ENCODE measurements at regions not wholly inside any gene's neighbourhood (a gene's known extent, or its start where the extent isn't known, plus 50 kb on each side); places are given as distances from the start of the nearest gene placed in this dataset.

GRCh38 chr11:127052404-127052803 lies 51.8 kb upstream of the KIRREL3 start:
- BruUV-seq (replicated peaks) = no TSS peak
- POLR2A ChIA-PET = no interaction called here
- no peak overlapping the region for H3K9ac ChIP-seq (ENCODE audit: control insufficient read depth, insufficient read depth, low read length)
- TF ChIP-seq CHD4 (IDR thresholded peaks at IDR 0.05) (no peak), ETV6 (conservative IDR thresholded peaks at IDR 0.05 in 1 of 2, IDR thresholded peaks at IDR 0.05 in 1 of 2; ENCODE audit: borderline replicate concordance in 1 of 2, low read depth in 1 of 2) (no peak), BCLAF1 (IDR thresholded peaks at IDR 0.05) (no peak), ZBTB4 (CRISPR knock-in tag; IDR thresholded peaks at IDR 0.05) (no peak), SMARCA5 (IDR thresholded peaks at IDR 0.05) (no peak), MAX (IDR thresholded peaks at IDR 0.05; ENCODE audit: low read depth, low read length) (no peak), ZNF384 (IDR thresholded peaks at IDR 0.05; ENCODE audit: borderline replicate concordance, low read depth, low read length) (no peak), MLLT1 (IDR thresholded peaks at IDR 0.05) (no peak), SUPT20H (IDR thresholded peaks at IDR 0.05; ENCODE audit: borderline replicate concordance, control insufficient read depth, low read depth, low read length) (no peak), ZBTB40 (IDR thresholded peaks at IDR 0.05; ENCODE audit: borderline replicate concordance) (no peak), SIX5 (IDR thresholded peaks at IDR 0.05; ENCODE audit: low read depth, low read length, severe bottlenecking) (no peak), ZNF274 (IDR thresholded peaks at IDR 0.05; ENCODE audit: insufficient read depth, insufficient read length) (no peak), SP1 (IDR thresholded peaks at IDR 0.05; ENCODE audit: low read depth, low read length) (no peak)

More at GRCh38 chr11:127052404-127052803, 51.8 kb upstream of the KIRREL3 start:
- Histone ChIP-seq H3K27me3 (replicated peaks in 1 of 2; ENCODE audit: control insufficient read depth in 2 of 2, insufficient read depth in 2 of 2, low read length in 1 of 2) (no peaks in the 10 kb centered on the region), H2AFZ (ENCODE audit: control insufficient read depth, low read depth, low read length) (no peak overlapping the region), H3K4me1 (ENCODE audit: control insufficient read depth, insufficient read depth, low read length) (no peaks in the 10 kb centered on the region), H3K4me3 (no peak overlapping the region), H3K9me3 (replicated peaks; ENCODE audit: control insufficient read depth, insufficient read depth, low read length) (no peaks in the 10 kb centered on the region), H3K27ac (ENCODE audit: control insufficient read depth, insufficient read depth) (no peak overlapping the region), H3K36me3 (ENCODE audit: control insufficient read depth in 2 of 2, insufficient read depth in 2 of 2, low read length in 1 of 2) (no peaks in the 10 kb centered on the region), H4K20me1 (ENCODE audit: control insufficient read depth, insufficient read depth) (no peaks in the 10 kb centered on the region), H3K79me2 (ENCODE audit: control insufficient read depth, insufficient read depth, low read length) (no peaks in the 10 kb centered on the region), H3K4me2 (ENCODE audit: control insufficient read depth, insufficient read depth) (no peak overlapping the region)
- FAIRE-seq = no peak
- CTCF ChIA-PET = no interaction called here
- SMC1A ChIA-PET (ENCODE audit: uncharacterized antibody, unreplicated experiment) = no interaction called here
- no peak for DNase-seq (ENCODE audit: low read depth, low spot score)
- no peak for ATAC-seq
- intact Hi-C loops (cut with micrococcal nuclease; ENCODE audit: unreplicated experiment) (no loop called here), in situ Hi-C loops (cut with MboI) (no loop called here)
- 15% methylated on average over 1 of the region's 1 CpG for WGBS (ENCODE audit: insufficient coverage, insufficient replicate concordance, low lambda C conversion rate, missing lambda C conversion rate)
- RAD21 ChIA-PET (ENCODE audit: unreplicated experiment) = no interaction called here

All from GM12878 (cell line).